Large intestine (tissue), 3 donors: ENCODE measurements at regions not wholly inside any gene's neighbourhood (a gene's known extent, or its start where the extent isn't known, plus 50 kb on each side); places are given as distances from the start of the nearest gene placed in this dataset.
A peak's percentile ranks its signal among the peaks of the same experiment; 100 is the strongest.

ENCODE experiments used
- DNase-seq, 2 donors: peaks; one replicate each; pipeline versions ENCODE4 v3.0.0 to v3.0.0-alpha.2; 2013
- H3K27ac ChIP-seq: one replicate; pipeline ENCODE4 v1.5.1; 2013; ENCODE audit warnings: low read length
- H3K27me3 ChIP-seq: 2 replicates; pipeline ENCODE4 v1.6.1; 2013; ENCODE audit warnings: low read length; ENCODE audit not compliant: control insufficient read depth, insufficient read depth
- H3K36me3 ChIP-seq: 2 replicates; pipeline ENCODE4 v1.6.1; 2013; ENCODE audit warnings: low read length; ENCODE audit not compliant: control insufficient read depth, insufficient read depth
- H3K4me1 ChIP-seq: one replicate; pipeline ENCODE4 v1.6.1; 2013; ENCODE audit warnings: low read length; ENCODE audit not compliant: control insufficient read depth, insufficient read depth
- H3K4me3 ChIP-seq: one replicate; pipeline ENCODE4 v1.5.1; 2013; ENCODE audit warnings: low read length
- H3K9me3 ChIP-seq: one replicate; pipeline ENCODE4 v1.6.1; 2013; ENCODE audit warnings: mild to moderate bottlenecking, low read depth, low read length, moderate library complexity; ENCODE audit not compliant: control insufficient read depth
- WGBS: methylation state at CpG from one replicate; pipeline ENCODE4 v1.1.5; 2013; ENCODE audit warnings: low lambda C conversion rate; ENCODE audit not compliant: insufficient coverage; 5-methylcytosine and 5-hydroxymethylcytosine counted together

GRCh38 chr15:39128746-39129145 lies 452.1 kb upstream of the THBS1 start:
- Histone ChIP-seq H3K4me3 (no peak overlapping the region), H3K27me3 (no peaks in the 10 kb centered on the region), H3K27ac (peak overlapping the region; percentile 33), H3K4me1 (peaks cover 19% of the 10 kb centered on the region), H3K36me3 (no peaks in the 10 kb centered on the region), H3K9me3 (no peaks in the 10 kb centered on the region)
- DNase-seq = no peak
- no CpG with 5 or more reads among the region's 2 CpGs for WGBS

GRCh38 chr15:39130556-39131379 lies 450.1 kb upstream of the THBS1 start:
- no peaks in the 10 kb centered on the region for H3K9me3 ChIP-seq
- no peaks in the 10 kb centered on the region for H3K27me3 ChIP-seq
- 100% methylated on average over 1 of the region's 3 CpGs for WGBS
- no peak for DNase-seq
- no peak overlapping the region for H3K27ac ChIP-seq
- H3K4me1 ChIP-seq = peaks cover 19% of the 10 kb centered on the region
- H3K4me3 ChIP-seq = no peak overlapping the region
- no peaks in the 10 kb centered on the region for H3K36me3 ChIP-seq

DNA sequence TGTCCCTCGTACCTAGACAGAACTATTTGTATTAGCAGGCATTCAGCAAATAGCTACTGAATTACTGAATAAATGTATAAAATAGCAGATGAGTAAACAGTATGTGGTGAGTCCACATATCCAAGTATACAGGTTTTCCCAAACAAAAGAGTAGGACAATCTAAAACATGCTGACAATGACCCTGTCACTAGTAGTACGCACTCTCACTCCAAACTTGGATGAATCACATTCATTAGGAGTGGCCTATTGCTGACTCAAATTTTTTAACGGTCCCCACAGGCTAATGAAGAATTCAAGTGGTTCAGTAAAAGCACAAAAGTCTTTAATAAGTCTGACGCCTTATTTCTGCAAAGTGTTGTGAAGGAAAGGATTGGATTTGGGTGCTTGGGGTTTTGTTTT lies 449.3 kb upstream of the THBS1 start:
- Histone ChIP-seq H3K4me3 (no peak overlapping the region), H3K27me3 (no peaks in the 10 kb centered on the region), H3K36me3 (no peaks in the 10 kb centered on the region), H3K4me1 (peaks cover 19% of the 10 kb centered on the region), H3K27ac (no peak overlapping the region), H3K9me3 (no peaks in the 10 kb centered on the region)
- no CpG with 5 or more reads among the region's 4 CpGs for WGBS
- DNase-seq = no peak

DNA sequence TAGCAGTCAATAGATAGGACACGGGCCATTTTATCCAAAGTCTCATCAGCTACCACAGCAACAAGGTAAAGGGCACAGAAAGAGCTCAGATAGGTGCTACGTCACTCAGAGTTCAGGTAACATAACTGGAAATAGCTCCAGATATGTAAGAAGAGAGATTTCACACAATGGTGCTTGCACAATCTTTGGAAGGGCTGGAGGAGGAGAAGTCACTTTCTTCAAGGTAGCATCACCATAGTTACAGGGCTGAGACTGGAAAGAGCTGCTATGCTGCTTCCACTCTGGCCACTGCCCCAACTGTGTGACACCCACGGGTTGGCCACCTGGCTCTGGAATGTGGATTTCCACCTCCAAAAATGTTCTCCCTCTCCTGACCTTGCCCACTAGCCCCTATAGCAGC lies 448.8 kb upstream of the THBS1 start:
- DNase-seq = no peak
- Histone ChIP-seq H3K27ac (no peak overlapping the region), H3K27me3 (no peaks in the 10 kb centered on the region), H3K4me3 (no peak overlapping the region), H3K4me1 (peaks cover 16% of the 10 kb centered on the region), H3K36me3 (no peaks in the 10 kb centered on the region), H3K9me3 (no peaks in the 10 kb centered on the region)
- WGBS = 86% methylated on average over 1 of the region's 3 CpGs

DNA sequence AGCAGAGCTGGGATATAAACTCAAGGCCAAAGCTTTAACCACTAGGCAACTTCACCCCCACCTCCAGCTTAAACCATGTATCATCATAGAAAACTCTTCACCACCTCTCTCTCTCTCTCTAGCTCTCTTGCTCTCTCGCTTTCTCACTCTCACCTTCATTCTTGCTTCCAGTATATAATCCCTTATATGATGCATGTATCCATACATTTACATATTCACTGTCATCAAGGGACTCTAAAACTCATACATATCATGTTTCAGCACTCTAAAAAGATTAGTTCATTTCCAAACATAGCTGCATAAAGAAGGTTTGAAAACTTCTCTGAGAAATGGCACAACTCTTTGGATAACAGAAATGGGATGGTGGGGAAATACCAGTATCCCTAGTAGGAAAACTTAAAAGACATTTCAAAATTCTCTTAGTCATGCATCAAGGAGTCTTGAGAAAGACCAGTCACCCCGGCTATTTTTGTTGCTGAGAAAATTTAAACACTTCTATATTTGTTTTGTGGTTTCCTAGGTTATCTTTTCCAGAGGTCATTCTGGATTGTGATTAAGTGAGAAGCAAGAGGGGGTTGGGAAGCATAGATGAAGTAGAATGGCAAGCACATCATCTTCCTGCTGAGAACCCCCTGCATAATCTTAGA lies 447.8 kb upstream of the THBS1 start:
- WGBS = 67% methylated on average over 1 of the region's 2 CpGs
- H3K27ac ChIP-seq = no peak overlapping the region

GRCh38 chr15:39134282-39134681 lies 446.6 kb upstream of the THBS1 start:
- no peaks in the 10 kb centered on the region for H3K4me1 ChIP-seq
- H3K4me3 ChIP-seq = no peak overlapping the region
- H3K36me3 ChIP-seq = no peaks in the 10 kb centered on the region
- no peaks in the 10 kb centered on the region for H3K27me3 ChIP-seq
- H3K9me3 ChIP-seq = no peaks in the 10 kb centered on the region
- DNase-seq = no peak
- no peak overlapping the region for H3K27ac ChIP-seq
- WGBS = no CpG with 5 or more reads among the region's 1 CpG

More for the DNA sequence above, 447.8 kb upstream of the THBS1 start:
- Histone ChIP-seq H3K4me3 (no peak overlapping the region), H3K27me3 (no peaks in the 10 kb centered on the region), H3K36me3 (no peaks in the 10 kb centered on the region), H3K9me3 (no peaks in the 10 kb centered on the region), H3K4me1 (peaks cover 10% of the 10 kb centered on the region)
- DNase-seq = peak in 1 of 2 donors; percentile 10

GRCh38 chr15:39135989-39136388 lies 444.9 kb upstream of the THBS1 start:
- Histone ChIP-seq H3K4me3 (no peak overlapping the region), H3K27me3 (no peaks in the 10 kb centered on the region), H3K36me3 (no peaks in the 10 kb centered on the region), H3K4me1 (no peaks in the 10 kb centered on the region), H3K27ac (no peak overlapping the region), H3K9me3 (no peaks in the 10 kb centered on the region)
- no peak for DNase-seq
- WGBS = no CpG with 5 or more reads among the region's 7 CpGs

DNA sequence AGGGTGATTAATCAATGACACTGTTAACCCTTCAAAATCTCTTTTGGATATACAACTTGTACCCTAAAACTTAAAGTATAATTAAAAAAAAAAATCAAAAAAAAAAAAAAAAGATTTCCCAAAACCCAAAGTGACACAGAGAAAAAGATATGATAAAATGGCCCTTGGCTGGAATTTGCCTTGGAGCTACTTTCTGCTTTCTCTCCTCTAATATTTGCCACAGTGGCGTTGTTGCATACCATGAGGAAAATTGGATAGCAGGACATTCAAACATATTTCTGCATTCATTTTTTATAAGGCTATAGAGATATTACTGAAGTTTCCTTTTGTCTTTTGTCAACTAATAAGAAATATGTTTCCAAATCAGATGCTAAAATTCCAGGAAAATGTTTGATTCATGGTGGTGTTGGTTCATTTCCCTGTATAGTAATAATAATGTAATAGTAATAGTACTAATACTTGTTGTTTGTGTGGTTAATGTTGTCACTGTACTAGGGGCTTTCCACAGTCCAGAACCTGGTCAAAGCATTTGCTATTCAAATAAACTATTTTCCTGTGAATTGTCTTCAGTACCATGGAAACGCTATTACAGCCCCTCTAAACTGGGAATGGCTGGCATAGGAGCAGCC lies 441.3 kb upstream of the THBS1 start:
- WGBS = no CpG with 5 or more reads among the region's 2 CpGs
- Histone ChIP-seq H3K36me3 (no peaks in the 10 kb centered on the region), H3K9me3 (no peaks in the 10 kb centered on the region), H3K27me3 (no peaks in the 10 kb centered on the region), H3K4me3 (no peak overlapping the region), H3K4me1 (no peaks in the 10 kb centered on the region), H3K27ac (no peak overlapping the region)
- DNase-seq = no peak

GRCh38 chr15:39140060-39140604 lies 440.7 kb upstream of the THBS1 start:
- Histone ChIP-seq H3K9me3 (no peaks in the 10 kb centered on the region), H3K4me1 (no peaks in the 10 kb centered on the region), H3K36me3 (no peaks in the 10 kb centered on the region), H3K27me3 (no peaks in the 10 kb centered on the region), H3K4me3 (no peak overlapping the region), H3K27ac (no peak overlapping the region)
- peak; percentile 13 to 18 for DNase-seq
- WGBS = no CpG with 5 or more reads among the region's 3 CpGs

- Histone ChIP-seq H3K27me3 (no peaks in the 10 kb centered on the region), H3K4me1 (no peaks in the 10 kb centered on the region), H3K9me3 (no peaks in the 10 kb centered on the region), H3K4me3 (no peak overlapping the region), H3K36me3 (no peaks in the 10 kb centered on the region), H3K27ac (no peak overlapping the region)
- DNase-seq = no peak
Observed at GRCh38 chr15:39142500-39142899, 438.4 kb upstream of the THBS1 start.
